Upper lobe of left lung (tissue), 4 donors: ENCODE measurements at regions not wholly inside any gene's neighbourhood (a gene's known extent, or its start where the extent isn't known, plus 50 kb on each side); places are given as distances from the start of the nearest gene placed in this dataset.
"Not testable (repeated sequence)": the region's sequence is repeated elsewhere in the genome, so short reads cannot be mapped to it uniquely, and the experiment has no call there.

ENCODE experiments used
- CTCF ChIP-seq, 6 experiments: fragments of 450-650 bp in 4 of 6; fragments of 200-600 bp in 2 of 6; sonication (generic) in 2 of 6; IDR thresholded peaks; one replicate each; pipeline ENCODE4 v1.5.1; 2016 to 2019; ENCODE audit warnings: antibody characterized with exemption in 6 of 6
- POLR2A ChIP-seq, 4 donors: fragments of 450-650 bp; IDR thresholded peaks; one replicate each; pipeline ENCODE4 v1.5.1; 2016 to 2017; ENCODE audit warnings: antibody characterized with exemption in 4 of 4, mild to moderate bottlenecking in 2 of 4
- POLR2AphosphoS5 ChIP-seq, 2 donors: sonication (generic); formaldehyde crosslinking; IDR thresholded peaks; one replicate each; pipeline ENCODE4 v1.5.1; 2017; ENCODE audit warnings: antibody characterized with exemption in 2 of 2

GRCh38 chr13:104493502-104493901 lies 1427.3 kb upstream of the SLC10A2 start:
- TF ChIP-seq CTCF, POLR2AphosphoS5, POLR2A (IDR thresholded peaks at IDR 0.05): not testable (repeated sequence)
